NCI-H1048 (cell line): ENCODE measurements at regions not wholly inside any gene's neighbourhood (a gene's known extent, or its start where the extent isn't known, plus 50 kb on each side); places are given as distances from the start of the nearest gene placed in this dataset.
"Not testable (repeated sequence)": the region's sequence is repeated elsewhere in the genome, so short reads cannot be mapped to it uniquely, and the experiment has no call there.

Experiments used
- DNase-seq: peaks from one replicate; lab custom pipeline; 2025; lab: John Stamatoyannopoulos, UW

DNA sequence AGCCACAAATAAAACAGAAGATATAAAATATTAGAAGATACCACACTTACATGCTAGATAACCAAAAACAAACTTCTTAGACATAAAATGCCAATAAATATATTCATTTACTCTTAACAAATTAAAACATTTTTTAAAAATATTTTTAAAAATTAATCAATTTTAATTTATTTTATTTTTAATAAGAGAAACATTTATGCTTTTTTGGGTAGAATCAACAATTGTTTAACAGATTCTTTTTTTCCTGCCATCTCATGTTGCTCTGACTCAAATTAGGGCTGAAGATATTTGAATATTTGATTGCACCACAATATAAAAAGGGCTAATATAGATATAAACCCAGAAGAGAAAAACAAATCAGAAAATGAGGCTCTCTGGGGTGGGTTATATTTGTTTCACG, 172.6 kb downstream of the GOLGA6L6 start:
- no peak for DNase-seq

DNA sequence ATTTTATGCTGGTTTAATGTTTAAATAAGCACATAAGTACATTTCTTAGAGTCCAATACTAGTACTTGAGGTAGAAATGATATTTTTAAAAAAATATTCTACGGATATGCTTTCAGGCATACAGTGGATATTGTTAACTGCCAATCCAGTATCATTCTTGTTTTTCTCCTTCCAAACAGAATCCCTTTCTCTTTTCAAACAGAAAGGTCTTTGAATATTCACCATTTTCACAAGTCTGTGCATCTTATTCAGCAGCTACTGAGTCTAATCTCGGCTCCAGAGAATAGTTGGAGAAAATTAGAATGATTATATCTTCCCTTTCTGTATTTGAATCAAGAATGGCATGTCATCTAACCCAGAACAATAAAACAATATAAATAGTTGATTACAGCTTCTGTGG, 174.5 kb downstream of the GOLGA6L6 start:
- DNase-seq: no peak

DNA sequence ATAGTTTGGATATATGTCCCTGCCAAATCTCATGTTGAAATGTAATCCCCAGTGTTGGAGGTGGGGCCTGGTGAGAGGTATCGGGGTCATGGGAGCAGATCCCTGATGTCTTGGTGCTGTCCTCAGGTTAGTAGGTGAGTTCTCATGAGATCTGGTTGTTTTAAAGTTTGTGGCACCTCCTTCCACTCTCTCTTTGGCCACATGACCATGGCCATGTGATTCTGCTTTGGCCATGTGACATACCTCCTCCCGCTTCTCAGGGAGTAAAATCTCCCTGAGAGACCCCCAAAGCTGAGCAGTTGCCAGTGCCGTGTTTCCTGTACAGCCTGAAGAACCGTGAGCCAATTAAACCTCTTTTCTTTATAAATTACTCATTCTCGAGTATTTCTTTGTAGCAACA, 178.0 kb downstream of the GOLGA6L6 start:
- not testable (repeated sequence) for DNase-seq

DNA sequence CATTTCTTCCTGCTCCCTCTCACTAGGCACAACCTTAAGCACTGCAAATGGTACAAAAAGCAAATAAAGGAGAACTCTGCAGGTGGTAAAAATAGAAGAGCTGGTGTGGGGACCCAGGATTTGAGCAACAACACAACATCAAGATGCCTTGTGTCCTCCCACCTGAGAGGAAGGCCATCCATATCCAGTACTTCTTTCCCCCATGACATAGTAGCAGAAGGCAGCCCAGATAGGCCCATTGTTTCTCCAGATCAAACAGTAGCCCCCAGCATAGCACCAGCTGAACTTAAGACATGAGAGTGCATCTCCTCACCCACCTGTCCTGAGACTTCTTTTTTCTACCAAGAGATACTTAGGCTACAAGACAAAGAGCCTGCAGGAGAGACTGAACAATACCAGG, 180.5 kb downstream of the GOLGA6L6 start:
- no peak for DNase-seq

DNA sequence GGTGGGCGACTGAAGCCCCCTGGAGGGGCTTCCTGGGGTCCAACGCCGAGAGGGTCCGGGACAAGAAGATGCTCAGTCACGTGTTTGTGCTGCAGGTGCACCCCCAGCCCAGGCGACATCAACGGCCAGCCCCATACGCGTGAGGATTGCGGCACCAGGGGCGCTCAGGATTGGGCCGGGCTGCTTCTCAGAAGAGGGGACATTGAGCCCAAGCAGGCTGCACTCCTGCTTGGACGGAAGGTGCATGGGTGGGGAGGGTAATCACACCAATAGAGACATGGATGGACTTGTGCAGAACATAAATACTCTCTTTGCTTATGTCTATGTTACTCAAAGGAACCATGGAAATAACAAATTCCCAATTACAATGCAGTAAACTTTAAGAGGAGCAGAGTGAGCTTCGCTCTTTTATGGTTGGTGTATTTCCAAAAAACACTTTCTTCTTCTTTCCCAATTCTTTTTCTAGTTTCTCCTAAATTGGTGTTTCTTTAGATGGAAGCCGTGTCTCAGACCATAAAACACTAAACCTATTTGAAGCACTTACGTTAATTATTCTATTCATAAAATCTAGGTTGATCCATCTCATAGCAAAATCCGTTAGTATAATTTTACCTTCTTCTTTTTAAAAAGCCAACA, 182.7 kb downstream of the GOLGA6L6 start:
- no peak for DNase-seq

DNA sequence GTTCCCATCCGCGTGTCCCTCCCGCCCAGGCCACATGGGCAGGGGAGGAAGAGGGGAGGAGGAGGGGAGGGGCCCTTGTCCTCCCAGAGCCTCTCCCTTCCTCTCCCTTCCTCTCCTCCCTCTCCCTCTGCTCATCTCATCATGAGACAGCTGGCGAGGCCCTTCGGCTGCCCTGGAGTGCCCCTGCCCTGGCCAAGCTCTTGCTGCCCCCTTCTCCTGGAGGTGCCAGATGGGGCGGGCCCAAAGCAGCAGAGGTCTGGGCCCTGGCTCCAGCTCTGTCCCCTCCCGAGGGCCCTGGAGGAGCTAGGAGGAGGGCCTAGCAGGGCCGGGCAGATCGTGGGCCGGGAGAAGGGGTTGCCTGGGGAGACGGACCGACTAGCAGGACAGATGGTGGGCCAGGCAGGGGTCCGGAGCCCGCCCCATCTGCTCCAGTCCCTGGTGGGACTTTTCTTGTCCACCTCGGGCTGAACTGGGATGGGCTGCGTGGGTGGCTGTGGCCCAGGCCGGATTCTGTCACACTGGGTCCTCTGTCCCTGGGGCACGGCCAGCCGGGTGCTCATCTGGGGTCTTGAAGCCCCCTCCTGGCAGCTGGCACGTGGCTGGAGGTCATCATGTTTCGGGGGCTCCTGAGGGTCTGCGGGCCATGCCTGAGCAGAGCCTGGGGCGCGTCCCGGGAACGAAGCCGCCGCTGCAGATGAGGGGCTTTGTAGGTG, 183.4 kb downstream of the GOLGA6L6 start:
- DNase-seq: no peak

DNA sequence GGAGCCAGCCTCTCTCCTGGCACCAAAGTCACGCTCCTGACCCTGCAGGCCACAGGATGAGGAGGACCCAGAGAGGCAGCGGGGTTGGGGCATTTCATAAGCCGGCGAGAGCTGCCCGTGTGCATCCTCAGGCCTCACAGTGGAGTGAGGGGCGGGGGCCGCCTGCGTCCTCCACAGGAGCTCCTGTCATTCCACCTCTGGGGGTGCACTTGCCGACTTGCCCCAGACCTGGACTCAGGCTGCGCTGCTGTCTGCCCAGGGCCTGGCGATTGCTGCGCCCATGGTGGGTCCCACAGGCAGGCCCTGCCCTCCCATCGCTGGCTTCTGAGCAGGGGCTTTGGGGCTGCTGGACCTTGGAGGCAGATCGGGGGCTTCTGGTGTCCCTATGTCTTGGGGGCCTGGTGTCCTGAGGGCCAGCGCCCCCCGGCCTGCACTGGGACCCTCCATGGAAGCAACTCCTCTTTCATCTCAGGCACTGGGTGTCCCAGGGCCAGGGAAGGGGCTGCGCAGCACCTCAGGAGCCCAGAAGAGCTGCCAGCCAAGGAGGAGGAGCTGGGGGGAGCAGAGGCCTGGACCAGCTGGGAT, 184.0 kb downstream of the GOLGA6L6 start:
- no peak for DNase-seq

DNA sequence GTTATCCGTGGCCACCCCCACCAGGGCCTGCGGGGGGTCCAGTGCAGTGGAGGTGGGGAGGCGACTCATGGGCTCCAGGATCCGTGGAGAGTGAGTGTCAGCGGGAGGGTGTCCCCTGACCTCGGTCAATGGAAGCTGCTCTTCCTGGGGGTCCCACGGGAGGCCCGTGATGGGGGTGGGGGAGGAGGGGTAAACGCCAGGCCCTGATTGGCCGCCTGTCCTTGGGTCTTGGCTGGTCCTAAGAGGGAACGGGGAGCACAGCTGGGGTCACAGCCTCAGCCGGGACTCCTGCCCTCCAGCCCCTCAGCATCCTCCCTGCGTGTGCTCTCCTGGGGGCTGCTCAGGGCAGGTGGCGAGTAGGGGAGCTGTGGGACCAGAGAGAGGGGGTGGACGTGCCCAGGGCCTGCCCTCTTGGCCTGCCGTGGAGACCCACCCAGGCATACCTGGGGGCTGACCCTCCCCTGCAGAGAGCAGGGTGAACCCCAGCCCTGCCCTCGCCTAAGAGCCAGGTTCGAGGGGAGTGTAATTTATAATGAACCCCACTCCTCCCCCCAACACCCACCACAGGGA, 184.6 kb downstream of the GOLGA6L6 start:
- no peak for DNase-seq

DNA sequence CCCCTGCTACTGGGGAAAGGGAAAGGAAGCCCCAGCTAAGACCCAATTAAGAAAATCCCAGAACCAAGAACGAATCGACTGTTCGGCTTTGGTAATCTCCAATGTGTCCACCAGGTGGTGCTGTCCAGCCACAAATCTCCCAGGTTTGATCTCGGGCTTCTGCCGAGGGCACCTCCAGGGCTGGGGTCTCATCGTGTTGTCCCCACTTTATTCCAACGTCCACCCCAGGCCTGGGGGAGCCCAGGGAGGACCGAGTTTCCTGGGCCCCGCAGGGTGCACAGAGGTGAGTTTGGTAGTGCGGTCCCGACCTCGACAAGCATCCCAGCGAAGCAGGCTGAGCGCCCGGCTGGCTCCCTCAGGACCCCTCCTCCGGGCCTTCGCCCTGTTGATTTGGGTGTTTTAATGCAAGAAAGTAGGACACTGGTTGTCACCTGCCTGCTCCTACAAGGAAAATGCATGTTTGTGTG, 185.1 kb downstream of the GOLGA6L6 start:
- DNase-seq: no peak

DNA sequence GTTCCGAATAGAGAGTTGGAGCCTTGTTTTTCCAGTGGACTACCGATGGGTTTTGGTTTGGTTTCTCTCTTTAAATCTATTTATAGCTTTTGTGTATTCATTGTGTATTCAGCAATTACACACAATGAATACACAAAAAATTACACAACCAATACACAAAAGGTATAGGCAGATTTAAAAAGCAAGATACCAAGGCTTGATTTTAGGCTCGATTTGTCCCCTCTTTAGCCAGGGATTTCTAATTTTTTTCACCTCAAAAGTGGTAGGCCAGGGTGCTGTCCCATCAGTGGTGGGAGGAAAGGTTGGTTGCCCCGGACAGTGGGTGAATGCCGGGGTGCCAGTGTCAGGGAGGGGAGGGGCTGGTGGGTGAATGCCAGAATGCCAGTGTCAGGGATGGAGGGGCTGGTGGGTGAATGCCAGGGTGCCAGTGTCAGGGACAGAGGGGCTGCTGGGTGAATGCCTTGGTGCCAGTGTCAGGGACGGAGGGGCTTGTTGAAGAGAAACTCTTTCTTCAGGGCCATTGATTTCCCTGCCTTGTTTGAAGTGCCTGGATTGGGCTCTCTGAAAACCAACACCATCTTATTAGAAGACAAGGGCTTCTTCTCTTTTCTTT, 186.2 kb downstream of the GOLGA6L6 start:
- no peak for DNase-seq

DNA sequence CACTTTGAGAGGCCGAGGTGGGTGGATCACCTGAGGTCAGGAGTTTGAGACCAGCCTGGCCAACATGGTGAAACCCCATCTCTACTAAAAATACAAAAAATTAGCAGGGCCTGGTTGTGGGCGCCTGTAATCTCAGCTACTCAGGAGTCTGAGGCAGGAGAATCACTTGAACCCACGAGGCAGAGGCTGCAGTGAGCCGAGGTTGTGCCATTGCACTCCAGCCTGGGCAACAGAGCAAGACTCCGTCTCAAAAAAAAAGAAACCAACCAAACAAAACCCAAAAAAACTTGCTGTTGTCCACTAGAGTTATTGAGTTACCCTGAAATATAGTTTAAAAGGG, 186.7 kb downstream of the GOLGA6L6 start:
- not testable (repeated sequence) for DNase-seq

DNA sequence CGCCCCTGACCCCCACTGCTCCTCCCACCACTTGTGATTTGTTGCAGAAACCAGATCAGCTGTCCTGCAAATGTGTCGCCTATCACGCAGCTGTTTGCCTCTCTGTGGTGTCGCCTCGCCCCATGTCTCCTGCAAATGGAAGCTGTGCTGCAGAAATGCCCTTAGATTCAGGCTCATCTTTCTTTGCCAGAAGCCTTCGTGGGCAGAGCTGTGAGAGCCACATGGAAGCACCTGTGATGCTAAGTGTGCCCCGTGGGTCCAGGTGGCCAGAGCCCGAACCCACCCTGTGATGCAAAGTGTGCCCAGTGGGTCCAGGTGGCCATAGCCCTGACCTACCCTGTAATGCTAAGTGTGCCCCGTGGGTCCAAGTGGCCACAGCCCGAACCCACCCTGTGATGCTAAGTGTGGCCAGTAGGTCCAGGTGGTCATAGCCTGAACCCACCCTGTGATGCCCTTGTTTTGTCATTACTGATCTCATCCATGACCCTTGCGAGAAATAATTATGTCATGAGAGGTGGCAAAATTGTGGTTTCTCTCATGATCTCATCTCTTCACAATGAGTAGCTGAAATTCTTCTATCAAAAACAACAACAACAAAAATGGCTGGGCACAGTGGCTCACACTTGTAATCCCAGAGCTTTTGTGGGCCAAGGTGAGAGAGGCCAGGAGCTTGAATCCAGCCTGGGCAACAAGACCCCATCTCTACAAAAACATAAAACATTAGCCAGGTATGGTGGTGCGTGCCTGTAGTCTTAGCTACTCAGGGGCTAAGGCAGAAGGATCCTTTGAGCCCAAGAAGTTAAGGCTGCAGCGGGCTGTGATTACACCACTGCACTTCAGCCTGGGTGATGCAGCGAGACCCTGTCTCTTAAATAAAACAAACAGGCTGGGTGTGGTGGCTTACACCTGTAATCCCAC, 187.4 kb downstream of the GOLGA6L6 start:
- no peak for DNase-seq

DNA sequence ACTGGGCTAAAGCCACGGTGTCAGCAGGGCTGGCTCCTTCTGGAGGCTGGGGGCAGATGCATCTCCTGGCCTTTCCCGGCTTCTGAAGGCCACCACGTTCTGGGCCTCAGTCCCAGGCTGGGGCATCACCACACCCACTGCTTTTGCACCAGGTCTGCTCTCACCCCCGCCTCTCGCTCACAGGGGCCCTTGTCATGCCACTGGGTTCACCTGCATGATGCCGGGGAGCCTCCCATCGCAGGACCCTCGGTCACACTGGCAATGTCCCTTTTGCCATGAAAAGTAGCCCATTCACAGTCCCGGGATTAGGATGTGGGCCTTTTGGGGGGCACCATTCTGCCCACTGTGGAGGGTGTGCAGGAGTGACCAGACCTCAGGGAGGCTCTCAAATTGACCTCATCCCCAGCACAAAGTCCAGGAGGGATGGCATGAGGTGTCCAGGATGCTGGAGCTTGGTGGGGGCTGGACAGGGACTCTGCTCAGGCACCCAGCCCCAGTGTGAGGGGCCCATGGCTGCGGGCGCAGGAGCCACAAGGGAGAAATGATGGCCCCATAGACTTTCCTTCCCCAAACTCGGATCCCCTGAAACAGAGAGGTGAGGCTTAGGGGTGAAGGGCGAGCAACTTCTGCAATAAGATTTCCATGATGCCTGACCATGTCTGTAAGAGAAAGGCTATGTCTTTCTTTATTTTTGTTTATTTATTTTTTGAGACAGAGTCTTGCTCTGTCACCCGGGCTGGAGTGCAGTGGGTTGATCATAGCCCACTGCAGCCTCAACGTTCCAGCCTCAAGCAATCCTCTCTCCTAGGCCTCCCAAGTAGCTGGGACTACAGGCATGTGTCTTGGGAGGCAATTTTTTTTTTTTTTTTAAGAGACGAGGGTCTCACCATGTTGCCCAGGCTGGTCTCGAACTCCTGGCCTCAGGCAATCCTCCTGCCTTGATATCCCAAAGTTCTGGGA, 189.1 kb downstream of the GOLGA6L6 start:
- no peak for DNase-seq

DNA sequence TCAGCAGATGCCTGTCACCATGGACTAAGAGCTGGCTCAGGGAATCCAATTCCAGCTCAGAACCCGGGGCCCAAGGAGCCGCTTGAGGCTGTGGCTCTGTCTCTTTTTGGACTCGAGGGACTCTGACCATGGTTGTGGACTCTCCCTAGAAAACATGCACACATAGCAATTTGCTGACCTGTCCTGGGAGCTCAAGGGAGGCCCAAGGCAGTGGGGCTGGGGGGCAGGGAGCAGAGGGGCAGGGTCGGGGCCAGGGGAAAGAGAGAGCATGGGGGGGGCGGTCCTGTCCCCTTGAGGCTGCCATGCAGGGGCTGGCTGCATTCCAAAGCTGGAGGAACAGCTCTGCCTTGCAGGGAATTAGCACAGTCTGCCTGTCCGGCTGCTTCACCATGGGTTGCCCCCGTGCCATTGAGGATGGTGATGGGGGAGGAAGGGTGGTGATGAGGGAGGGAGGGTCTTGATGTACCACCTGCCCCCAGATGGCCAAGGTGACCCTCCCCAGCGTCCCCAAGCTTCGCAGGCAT, 190.1 kb downstream of the GOLGA6L6 start:
- DNase-seq: no peak

DNA sequence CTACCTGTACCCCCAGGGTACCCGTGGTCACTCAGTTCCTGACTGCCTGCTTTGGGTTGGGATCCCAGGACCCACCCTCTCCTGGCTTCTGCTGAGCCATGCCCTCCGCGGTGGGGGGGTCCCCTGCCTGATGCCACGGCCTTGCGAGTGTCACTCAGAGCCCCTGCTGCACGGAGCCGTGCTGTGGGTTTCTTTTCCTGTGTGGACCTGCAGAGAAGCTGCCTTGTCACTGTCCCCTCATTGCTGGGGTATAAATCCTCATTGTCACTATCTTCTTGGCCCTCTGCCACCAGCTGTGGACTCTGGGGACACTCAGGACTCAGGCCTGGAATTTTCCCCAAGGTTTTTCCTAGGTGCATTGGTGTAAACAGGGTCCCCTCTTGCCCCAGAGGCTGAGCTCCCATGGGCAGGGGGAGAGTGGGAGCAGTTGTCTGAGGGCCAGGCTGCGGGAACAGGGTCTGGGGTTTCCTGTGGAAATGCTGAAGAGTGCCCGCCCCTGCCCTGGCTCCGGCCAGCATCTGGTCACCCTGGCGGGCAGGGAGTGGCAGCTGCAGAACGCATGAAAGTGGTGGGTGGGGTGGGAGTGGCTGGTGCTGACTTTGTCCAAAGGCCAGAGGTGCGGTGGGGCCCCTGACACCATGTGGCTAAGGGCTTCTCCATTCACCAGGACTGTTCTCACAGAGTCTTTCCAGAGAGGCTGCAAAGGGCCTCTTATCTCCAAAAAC, 191.7 kb downstream of the GOLGA6L6 start:
- no peak for DNase-seq

DNA sequence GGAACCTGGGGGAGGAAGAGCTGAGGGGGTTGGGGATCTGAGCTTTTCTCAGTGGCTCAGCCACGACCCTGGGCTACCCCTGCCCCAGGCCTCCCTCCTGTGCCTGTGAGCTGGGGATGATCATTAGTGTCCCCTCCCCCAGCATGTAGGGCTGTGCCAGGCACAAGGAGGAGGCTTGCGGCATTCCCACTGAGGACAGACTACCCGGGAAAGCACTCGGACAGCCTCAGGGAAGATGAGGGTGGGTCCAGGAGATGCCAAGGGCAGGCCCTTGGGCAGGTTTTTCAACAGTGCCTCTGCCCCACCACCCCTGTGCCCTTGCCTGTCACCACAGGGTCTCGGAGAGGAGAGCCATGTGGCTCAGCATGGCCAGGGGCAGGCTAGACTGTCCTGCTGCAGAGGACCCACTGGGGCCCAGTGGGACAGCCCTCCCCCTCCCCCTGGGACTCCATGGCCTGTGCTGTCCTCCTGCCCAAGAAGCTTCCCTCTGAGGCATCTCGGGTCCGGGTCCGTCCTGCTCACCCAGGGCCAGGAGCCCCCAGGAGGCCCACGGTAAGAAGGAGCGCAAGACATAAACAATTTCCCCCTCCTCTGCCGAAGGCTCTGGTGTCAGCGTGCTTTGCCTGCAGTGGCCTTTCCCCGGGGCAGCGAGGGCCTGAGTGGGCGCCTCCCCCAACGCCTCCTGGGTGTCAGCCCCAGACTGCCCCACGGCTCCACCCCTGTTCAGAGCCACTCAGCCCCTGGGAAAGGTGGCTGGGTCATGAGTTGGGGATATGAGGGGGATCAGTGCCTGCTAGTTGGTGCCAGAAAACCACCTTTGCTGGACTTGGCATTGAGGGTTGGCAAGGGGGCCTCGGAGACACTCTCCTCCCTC, 192.5 kb downstream of the GOLGA6L6 start:
- no peak for DNase-seq

DNA sequence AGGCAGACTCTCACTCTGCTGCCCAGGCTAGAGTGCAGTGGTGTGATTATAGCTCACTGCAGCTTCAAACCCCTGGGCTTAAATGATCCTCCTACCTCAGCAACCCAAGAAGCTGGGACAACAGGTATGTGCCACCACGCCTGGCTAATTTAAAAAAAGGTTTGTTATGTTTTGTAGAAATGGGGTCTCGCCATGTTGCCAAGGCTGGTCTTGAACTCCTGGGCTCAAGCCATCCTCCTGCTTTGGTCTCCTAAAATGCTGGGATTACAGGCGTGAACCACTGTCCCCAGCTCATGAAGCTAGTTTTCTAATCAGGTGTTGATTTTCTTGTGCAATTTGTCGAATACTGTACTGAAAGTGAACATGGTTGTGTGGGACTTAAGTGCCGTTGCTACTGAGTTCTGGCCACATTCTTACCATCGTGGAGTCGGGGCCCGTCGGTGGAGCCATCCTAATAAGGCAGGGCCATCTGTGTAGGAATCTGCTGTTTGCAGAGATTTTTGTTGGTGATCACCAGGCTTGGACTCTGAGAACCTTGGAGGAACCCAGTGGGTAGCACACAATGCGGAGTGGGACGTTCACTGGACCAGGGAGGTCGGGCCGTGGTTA, 193.2 kb downstream of the GOLGA6L6 start:
- no peak for DNase-seq
